BLaER1 (cell line): ENCODE measurements at regions not wholly inside any gene's neighbourhood (a gene's known extent, or its start where the extent isn't known, plus 50 kb on each side); places are given as distances from the start of the nearest gene placed in this dataset.
"Not testable (repeated sequence)": the region's sequence is repeated elsewhere in the genome, so short reads cannot be mapped to it uniquely, and the experiment has no call there.

Source experiments
- H3K27ac ChIP-seq: shearing (Covaris generic); formaldehyde crosslinking; 2 replicates; pipeline ENCODE4 v1.8.1; 2022
- H3K27me3 ChIP-seq: shearing (Covaris generic); formaldehyde crosslinking; 2 replicates; pipeline ENCODE4 v1.8.1; 2022
- H3K36me3 ChIP-seq: shearing (Covaris generic); formaldehyde crosslinking; 2 replicates; pipeline ENCODE4 v1.8.1; 2022
- H3K4me1 ChIP-seq: shearing (Covaris generic); formaldehyde crosslinking; 2 replicates; pipeline ENCODE4 v1.8.1; 2022
- H3K4me2 ChIP-seq: shearing (Covaris generic); formaldehyde crosslinking; 2 replicates; pipeline ENCODE4 v1.8.1; 2022
- H3K4me3 ChIP-seq: shearing (Covaris generic); formaldehyde crosslinking; 2 replicates; pipeline ENCODE4 v1.8.1; 2022
- H3K9ac ChIP-seq: shearing (Covaris generic); formaldehyde crosslinking; 2 replicates; pipeline ENCODE4 v1.8.1; 2022
- H3K9me3 ChIP-seq: shearing (Covaris generic); formaldehyde crosslinking; 2 replicates; pipeline ENCODE4 v1.8.1; 2022
- H4K20me1 ChIP-seq: shearing (Covaris generic); formaldehyde crosslinking; 2 replicates; pipeline ENCODE4 v1.8.1; 2022
- Cebpa-rat ChIP-seq: shearing (Covaris generic); IDR thresholded peaks from 2 replicates; pipeline ENCODE4 v1.8.1; 2022

GRCh38 chr5:98527846-98528245, 245.6 kb upstream of the RGMB start:
- no peak for TF ChIP-seq Cebpa-rat
- Histone ChIP-seq H3K9me3 (no peaks in the 10 kb centered on the region), H3K4me1 (no peaks in the 10 kb centered on the region), H3K27me3 (no peaks in the 10 kb centered on the region), H3K4me2 (no peak overlapping the region), H3K36me3 (no peaks in the 10 kb centered on the region), H3K27ac (no peak overlapping the region), H4K20me1 (no peaks in the 10 kb centered on the region), H3K4me3 (no peak overlapping the region), H3K9ac (no peak overlapping the region)

GRCh38 chr5:98529321-98529720, 244.1 kb upstream of the RGMB start:
- H3K4me1 ChIP-seq: no peaks in the 10 kb centered on the region
- no peak for TF ChIP-seq Cebpa-rat
- no peak overlapping the region for H3K4me2 ChIP-seq
- H3K9me3 ChIP-seq: no peaks in the 10 kb centered on the region
- no peaks in the 10 kb centered on the region for H4K20me1 ChIP-seq
- H3K36me3 ChIP-seq: no peaks in the 10 kb centered on the region
- H3K27ac ChIP-seq: no peak overlapping the region
- H3K4me3 ChIP-seq: no peak overlapping the region
- H3K27me3 ChIP-seq: no peaks in the 10 kb centered on the region
- H3K9ac ChIP-seq: no peak overlapping the region

DNA sequence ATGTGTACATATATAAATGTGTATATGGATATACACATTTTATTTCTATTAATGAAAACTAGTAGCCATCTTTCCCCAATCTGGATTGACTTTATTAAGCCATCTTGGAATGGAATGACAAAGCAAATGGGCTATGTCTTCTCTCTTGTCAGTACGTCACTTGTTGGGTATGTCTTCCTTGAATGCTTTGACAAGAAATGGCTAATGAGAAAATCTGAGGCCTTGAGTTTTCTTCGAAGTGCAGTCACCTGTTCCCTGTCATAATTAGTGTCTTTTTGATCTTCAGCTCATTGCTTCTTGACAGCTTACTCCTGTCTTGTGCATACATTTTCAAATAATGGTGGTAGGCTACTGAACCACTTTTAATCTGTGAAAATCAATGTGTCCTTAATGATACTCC, 243.2 kb upstream of the RGMB start:
- Histone ChIP-seq H4K20me1 (no peaks in the 10 kb centered on the region), H3K9ac (no peak overlapping the region), H3K4me1 (no peaks in the 10 kb centered on the region), H3K4me2 (no peak overlapping the region), H3K4me3 (no peak overlapping the region), H3K36me3 (no peaks in the 10 kb centered on the region), H3K27ac (no peak overlapping the region), H3K27me3 (no peaks in the 10 kb centered on the region), H3K9me3 (no peaks in the 10 kb centered on the region)
- no peak for TF ChIP-seq Cebpa-rat

GRCh38 chr5:98535901-98536300, 237.6 kb upstream of the RGMB start:
- no peaks in the 10 kb centered on the region for H3K4me1 ChIP-seq
- no peak overlapping the region for H3K9ac ChIP-seq
- no peaks in the 10 kb centered on the region for H3K36me3 ChIP-seq
- H3K27me3 ChIP-seq: no peaks in the 10 kb centered on the region
- no peaks in the 10 kb centered on the region for H4K20me1 ChIP-seq
- no peak overlapping the region for H3K4me3 ChIP-seq
- TF ChIP-seq Cebpa-rat: no peak
- H3K9me3 ChIP-seq: peaks cover 8% of the 10 kb centered on the region
- H3K27ac ChIP-seq: no peak overlapping the region
- H3K4me2 ChIP-seq: no peak overlapping the region

DNA sequence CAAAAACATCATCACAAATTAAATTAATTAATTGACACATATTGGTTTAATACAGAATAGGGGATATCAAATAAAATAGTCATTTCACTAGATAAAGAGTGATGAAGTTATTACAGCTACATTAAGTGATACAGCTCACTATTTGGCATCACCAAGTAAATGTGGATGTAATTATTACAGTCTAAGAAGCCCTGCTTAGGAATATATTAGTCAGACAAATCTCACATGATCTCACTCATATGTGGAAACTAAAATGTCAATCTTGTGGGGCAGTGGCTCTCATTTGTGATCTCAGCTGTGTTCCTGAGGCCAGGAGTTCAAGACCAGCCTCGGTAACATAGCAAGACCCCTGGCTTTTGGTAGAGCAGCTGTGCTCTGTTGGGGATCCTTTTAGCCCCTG, 233.4 kb upstream of the RGMB start:
- Histone ChIP-seq H3K9ac (no peak overlapping the region), H3K4me2 (no peak overlapping the region), H4K20me1 (no peaks in the 10 kb centered on the region), H3K9me3 (peaks cover 32% of the 10 kb centered on the region), H3K4me3 (no peak overlapping the region), H3K27me3 (no peaks in the 10 kb centered on the region), H3K36me3 (no peaks in the 10 kb centered on the region), H3K27ac (no peak overlapping the region), H3K4me1 (no peaks in the 10 kb centered on the region)
- no peak for TF ChIP-seq Cebpa-rat

- H3K27ac ChIP-seq: no peak overlapping the region
- TF ChIP-seq Cebpa-rat: no peak
- no peak overlapping the region for H3K4me3 ChIP-seq
- H3K9ac ChIP-seq: no peak overlapping the region
- no peaks in the 10 kb centered on the region for H3K4me1 ChIP-seq
- peaks cover 32% of the 10 kb centered on the region for H3K9me3 ChIP-seq
- H4K20me1 ChIP-seq: no peaks in the 10 kb centered on the region
- no peak overlapping the region for H3K4me2 ChIP-seq
- H3K27me3 ChIP-seq: no peaks in the 10 kb centered on the region
- no peaks in the 10 kb centered on the region for H3K36me3 ChIP-seq
Observed at GRCh38 chr5:98541641-98542040, 231.8 kb upstream of the RGMB start.

GRCh38 chr5:98543490-98543889, 230.0 kb upstream of the RGMB start:
- no peak overlapping the region for H3K9ac ChIP-seq
- no peaks in the 10 kb centered on the region for H4K20me1 ChIP-seq
- no peak overlapping the region for H3K27ac ChIP-seq
- H3K27me3 ChIP-seq: no peaks in the 10 kb centered on the region
- peaks cover 32% of the 10 kb centered on the region for H3K9me3 ChIP-seq
- H3K36me3 ChIP-seq: no peaks in the 10 kb centered on the region
- no peaks in the 10 kb centered on the region for H3K4me1 ChIP-seq
- no peak overlapping the region for H3K4me3 ChIP-seq
- no peak overlapping the region for H3K4me2 ChIP-seq
- no peak for TF ChIP-seq Cebpa-rat

- H3K4me2 ChIP-seq, H4K20me1 ChIP-seq, H3K36me3 ChIP-seq, H3K4me3 ChIP-seq, H3K27ac ChIP-seq, H3K4me1 ChIP-seq, H3K27me3 ChIP-seq, H3K9ac ChIP-seq: not testable (repeated sequence)
- peaks cover 13% of the 10 kb centered on the region for H3K9me3 ChIP-seq
Observed at GRCh38 chr5:98546924-98547323, 226.5 kb upstream of the RGMB start.

DNA sequence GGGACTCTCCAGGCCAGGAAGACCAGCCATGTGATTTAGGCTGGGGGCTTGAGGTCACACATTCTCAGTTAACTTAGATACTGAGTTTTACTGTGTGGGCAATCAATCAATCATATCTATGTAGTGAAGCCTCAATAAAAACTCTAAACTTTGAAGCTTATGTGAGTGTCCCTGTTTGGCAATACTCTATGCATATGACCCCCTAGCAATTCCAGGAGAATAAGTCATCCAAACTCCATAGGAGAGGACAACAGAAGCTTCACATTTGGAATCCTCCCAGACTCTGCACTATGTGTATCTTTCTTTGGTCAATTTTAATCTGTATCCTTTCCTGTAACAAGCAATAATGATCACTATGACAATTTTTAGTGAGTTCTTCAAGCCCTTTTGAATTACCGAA, 216.8 kb upstream of the RGMB start:
- no peak overlapping the region for H3K4me2 ChIP-seq
- no peaks in the 10 kb centered on the region for H3K36me3 ChIP-seq
- no peak overlapping the region for H3K4me3 ChIP-seq

DNA sequence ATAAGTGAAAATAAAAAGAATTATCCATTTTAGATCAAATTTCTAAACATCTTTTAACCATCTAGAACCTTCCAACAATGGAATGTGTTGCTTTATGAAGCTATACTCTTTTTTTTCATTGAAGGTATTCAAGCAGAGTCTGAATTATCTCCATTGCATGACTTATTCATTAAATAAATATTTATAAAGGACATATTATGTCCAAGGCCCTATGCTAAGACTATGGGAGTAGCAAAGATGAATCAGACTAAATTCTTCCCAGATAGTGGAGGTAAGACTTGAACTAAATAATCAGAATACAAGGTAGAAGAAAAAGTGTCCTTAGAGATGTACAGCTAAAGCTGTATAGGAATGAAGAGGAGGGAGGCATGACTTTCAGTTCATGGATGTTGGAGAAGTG, 215.5 kb upstream of the RGMB start:
- H3K4me2 ChIP-seq: no peak overlapping the region

More for the DNA sequence above, 216.8 kb upstream of the RGMB start:
- no peak for TF ChIP-seq Cebpa-rat
- H3K4me1 ChIP-seq: no peaks in the 10 kb centered on the region
- no peak overlapping the region for H3K9ac ChIP-seq
- no peaks in the 10 kb centered on the region for H4K20me1 ChIP-seq
- H3K27ac ChIP-seq: no peak overlapping the region
- H3K27me3 ChIP-seq: no peaks in the 10 kb centered on the region
- H3K9me3 ChIP-seq: no peaks in the 10 kb centered on the region

GRCh38 chr5:98563885-98564653, 209.4 kb upstream of the RGMB start:
- Histone ChIP-seq H3K4me1 (no peaks in the 10 kb centered on the region), H3K4me2 (no peak overlapping the region), H4K20me1 (no peaks in the 10 kb centered on the region), H3K27ac (no peak overlapping the region), H3K36me3 (no peaks in the 10 kb centered on the region), H3K27me3 (no peaks in the 10 kb centered on the region), H3K4me3 (no peak overlapping the region), H3K9me3 (no peaks in the 10 kb centered on the region), H3K9ac (no peak overlapping the region)
- TF ChIP-seq Cebpa-rat: no peak

More for the DNA sequence above, 215.5 kb upstream of the RGMB start:
- Histone ChIP-seq H3K9ac (no peak overlapping the region), H3K9me3 (no peaks in the 10 kb centered on the region), H3K4me3 (no peak overlapping the region), H4K20me1 (no peaks in the 10 kb centered on the region), H3K36me3 (no peaks in the 10 kb centered on the region), H3K27ac (no peak overlapping the region), H3K4me1 (no peaks in the 10 kb centered on the region), H3K27me3 (no peaks in the 10 kb centered on the region)
- no peak for TF ChIP-seq Cebpa-rat
